ENCODE measurements at regions not wholly inside any gene's neighbourhood (a gene's known extent, or its start where the extent isn't known, plus 50 kb on each side); places are given as distances from the start of the nearest gene placed in this dataset.

GRCh38 chr5:118529361-118530144 lies 458.8 kb downstream of the DTWD2 start:
- no peaks in the 10 kb centered on the region for H3K36me3 ChIP-seq (ENCODE audit: insufficient read depth)
- no peaks in the 10 kb centered on the region for H4K20me1 ChIP-seq (ENCODE audit: insufficient read depth)
- TF ChIP-seq, protein P1, sequence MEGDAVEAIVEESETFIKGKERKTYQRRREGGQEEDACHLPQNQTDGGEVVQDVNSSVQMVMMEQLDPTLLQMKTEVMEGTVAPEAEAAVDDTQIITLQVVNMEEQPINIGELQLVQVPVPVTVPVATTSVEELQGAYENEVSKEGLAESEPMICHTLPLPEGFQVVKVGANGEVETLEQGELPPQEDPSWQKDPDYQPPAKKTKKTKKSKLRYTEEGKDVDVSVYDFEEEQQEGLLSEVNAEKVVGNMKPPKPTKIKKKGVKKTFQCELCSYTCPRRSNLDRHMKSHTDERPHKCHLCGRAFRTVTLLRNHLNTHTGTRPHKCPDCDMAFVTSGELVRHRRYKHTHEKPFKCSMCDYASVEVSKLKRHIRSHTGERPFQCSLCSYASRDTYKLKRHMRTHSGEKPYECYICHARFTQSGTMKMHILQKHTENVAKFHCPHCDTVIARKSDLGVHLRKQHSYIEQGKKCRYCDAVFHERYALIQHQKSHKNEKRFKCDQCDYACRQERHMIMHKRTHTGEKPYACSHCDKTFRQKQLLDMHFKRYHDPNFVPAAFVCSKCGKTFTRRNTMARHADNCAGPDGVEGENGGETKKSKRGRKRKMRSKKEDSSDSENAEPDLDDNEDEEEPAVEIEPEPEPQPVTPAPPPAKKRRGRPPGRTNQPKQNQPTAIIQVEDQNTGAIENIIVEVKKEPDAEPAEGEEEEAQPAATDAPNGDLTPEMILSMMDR (conservative IDR thresholded peaks at IDR 0.05; ENCODE audit: low read depth, low read length): no peak
- H2AFZ ChIP-seq (ENCODE audit: low read depth): no peak overlapping the region
- no peak overlapping the region for H3K4me2 ChIP-seq
- no peaks in the 10 kb centered on the region for H3K79me2 ChIP-seq (ENCODE audit: insufficient read depth, low read depth)
- no peak overlapping the region for H3K27ac ChIP-seq
- no peak overlapping the region for H3K4me3 ChIP-seq (IDR thresholded peaks at IDR 0.05; ENCODE audit: insufficient read depth, low read depth, low read length)
- no peak overlapping the region for H3K9ac ChIP-seq
- H3K27me3 ChIP-seq (ENCODE audit: insufficient read depth, low read depth): no peaks in the 10 kb centered on the region
- H3K4me1 ChIP-seq (ENCODE audit: low read depth, poor library complexity, severe bottlenecking): no peaks in the 10 kb centered on the region

DNA sequence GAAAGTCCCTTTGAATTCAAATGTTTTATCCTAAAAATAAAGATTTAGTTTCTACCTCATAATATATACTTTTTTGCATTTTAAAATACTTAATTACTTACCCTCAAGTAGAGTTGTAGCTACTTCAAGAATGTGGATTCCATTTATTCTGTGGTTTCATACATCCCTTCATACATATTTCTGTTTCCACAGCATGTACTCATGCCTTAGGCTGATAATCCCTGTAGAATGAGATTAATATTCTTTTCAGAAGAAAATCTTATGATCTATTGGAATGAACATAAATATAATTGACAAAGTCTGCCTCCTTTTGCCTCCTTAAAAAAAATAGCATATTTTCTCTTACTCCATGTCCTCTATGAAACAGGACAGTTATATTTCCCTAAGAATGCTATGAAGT lies 465.7 kb downstream of the DTWD2 start:
- H4K20me1 ChIP-seq (ENCODE audit: insufficient read depth): no peaks in the 10 kb centered on the region

DNA sequence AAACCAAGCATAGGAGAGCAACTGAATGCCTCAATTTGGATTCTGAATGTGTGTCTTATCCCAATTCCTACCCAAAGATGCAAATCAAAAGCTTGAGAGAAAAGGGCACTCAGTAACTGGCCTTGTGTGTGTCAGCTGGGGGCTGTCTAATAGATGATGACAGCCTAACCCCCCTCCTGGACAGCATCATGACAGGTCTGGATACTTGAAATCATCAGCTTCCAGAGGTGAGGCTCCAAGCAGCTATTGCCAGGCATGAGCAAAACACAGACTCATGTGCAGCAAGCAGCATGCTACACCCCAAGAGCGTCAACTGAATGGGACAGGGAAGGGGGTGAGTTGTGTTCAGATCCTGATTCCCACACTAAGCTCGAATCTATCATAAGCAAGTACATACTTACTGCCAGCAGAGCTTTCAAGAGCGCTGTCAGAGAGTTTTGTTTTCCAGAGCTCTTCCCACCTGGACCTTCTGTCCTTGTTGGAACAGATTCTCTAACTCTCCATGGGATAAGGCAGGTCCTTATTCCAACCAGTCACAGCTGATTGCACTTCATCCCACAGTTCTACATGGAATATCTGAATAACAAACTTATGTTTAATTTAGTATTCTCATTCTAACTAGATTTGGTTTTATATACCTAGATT lies 467.5 kb downstream of the DTWD2 start:
- Histone ChIP-seq H3K9ac (no peak overlapping the region), H3K4me1 (ENCODE audit: low read depth, poor library complexity, severe bottlenecking) (no peaks in the 10 kb centered on the region), H4K20me1 (ENCODE audit: insufficient read depth) (no peaks in the 10 kb centered on the region), H2AFZ (ENCODE audit: low read depth) (no peak overlapping the region), H3K4me3 (IDR thresholded peaks at IDR 0.05; ENCODE audit: insufficient read depth, low read depth, low read length) (no peak overlapping the region), H3K27ac (no peak overlapping the region), H3K36me3 (ENCODE audit: insufficient read depth) (no peaks in the 10 kb centered on the region), H3K27me3 (ENCODE audit: insufficient read depth, low read depth) (no peaks in the 10 kb centered on the region), H3K4me2 (no peak overlapping the region), H3K79me2 (ENCODE audit: insufficient read depth, low read depth) (no peaks in the 10 kb centered on the region)
- TF ChIP-seq, protein P1 (conservative IDR thresholded peaks at IDR 0.05; ENCODE audit: low read depth, low read length): no peak

More for the DNA sequence above, 465.7 kb downstream of the DTWD2 start:
- Histone ChIP-seq H3K4me3 (IDR thresholded peaks at IDR 0.05; ENCODE audit: insufficient read depth, low read depth, low read length) (no peak overlapping the region), H3K27ac (no peak overlapping the region), H3K4me1 (ENCODE audit: low read depth, poor library complexity, severe bottlenecking) (no peaks in the 10 kb centered on the region), H3K36me3 (ENCODE audit: insufficient read depth) (no peaks in the 10 kb centered on the region), H3K9ac (no peak overlapping the region), H3K79me2 (ENCODE audit: insufficient read depth, low read depth) (no peaks in the 10 kb centered on the region), H2AFZ (ENCODE audit: low read depth) (no peak overlapping the region), H3K27me3 (ENCODE audit: insufficient read depth, low read depth) (no peaks in the 10 kb centered on the region), H3K4me2 (no peak overlapping the region)
- TF ChIP-seq, protein P1 (conservative IDR thresholded peaks at IDR 0.05; ENCODE audit: low read depth, low read length): no peak

- TF ChIP-seq, protein P1 (conservative IDR thresholded peaks at IDR 0.05; ENCODE audit: low read depth, low read length): no peak
- H3K4me2 ChIP-seq: no peak overlapping the region
- H3K4me3 ChIP-seq (IDR thresholded peaks at IDR 0.05; ENCODE audit: insufficient read depth, low read depth, low read length): no peak overlapping the region
- no peaks in the 10 kb centered on the region for H3K36me3 ChIP-seq (ENCODE audit: insufficient read depth)
- no peaks in the 10 kb centered on the region for H3K27me3 ChIP-seq (ENCODE audit: insufficient read depth, low read depth)
- H3K9ac ChIP-seq: no peak overlapping the region
- H3K4me1 ChIP-seq (ENCODE audit: low read depth, poor library complexity, severe bottlenecking): no peaks in the 10 kb centered on the region
- no peaks in the 10 kb centered on the region for H4K20me1 ChIP-seq (ENCODE audit: insufficient read depth)
- no peak overlapping the region for H3K27ac ChIP-seq
- H2AFZ ChIP-seq (ENCODE audit: low read depth): no peak overlapping the region
- H3K79me2 ChIP-seq (ENCODE audit: insufficient read depth, low read depth): no peaks in the 10 kb centered on the region
Measured at GRCh38 chr5:118519466-118519865, 468.9 kb downstream of the DTWD2 start.

Measured in KMS-11 (cell line).